Testis (tissue), 2 donors: ENCODE measurements at regions not wholly inside any gene's neighbourhood (a gene's known extent, or its start where the extent isn't known, plus 50 kb on each side); places are given as distances from the start of the nearest gene placed in this dataset.

Source experiments
- POLR2A ChIP-seq: fragments of 450-650 bp; IDR thresholded peaks from one replicate; pipeline ENCODE4 v1.6.1; 2017; ENCODE audit warnings: antibody characterized with exemption, mild to moderate bottlenecking, moderate library complexity
- TF ChIP-seq, protein P1 (sequence below), 3 experiments: fragments of 450-650 bp in 2 of 3; fragments of 200-600 bp in 1 of 3; sonication (generic) in 1 of 3; IDR thresholded peaks; one replicate each; pipeline ENCODE4 v1.5.1; 2016 to 2019; ENCODE audit warnings: antibody characterized with exemption in 3 of 3, mild to moderate bottlenecking in 2 of 3, moderate library complexity in 1 of 3

DNA sequence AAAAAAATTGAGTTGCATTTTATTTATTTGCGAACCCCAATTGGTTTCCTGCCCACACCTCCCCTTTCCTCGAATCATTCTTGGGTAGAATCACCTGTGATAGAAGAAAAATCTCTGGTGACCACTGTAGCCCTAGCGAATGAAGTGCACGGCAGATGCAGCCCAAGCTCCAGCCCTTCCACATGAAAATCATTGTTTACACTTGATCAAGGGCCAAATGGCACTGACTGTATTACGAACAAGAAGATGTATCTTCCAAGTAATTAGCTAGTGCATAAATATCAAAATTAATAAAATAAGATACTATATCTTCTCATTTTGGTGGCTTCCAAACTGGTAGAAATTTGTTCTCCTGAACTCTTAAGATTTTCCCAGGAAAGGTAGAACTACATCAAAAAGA lies 93.4 kb upstream of the ARID1B start:
- TF ChIP-seq POLR2A = no peak
- TF ChIP-seq, protein P1, sequence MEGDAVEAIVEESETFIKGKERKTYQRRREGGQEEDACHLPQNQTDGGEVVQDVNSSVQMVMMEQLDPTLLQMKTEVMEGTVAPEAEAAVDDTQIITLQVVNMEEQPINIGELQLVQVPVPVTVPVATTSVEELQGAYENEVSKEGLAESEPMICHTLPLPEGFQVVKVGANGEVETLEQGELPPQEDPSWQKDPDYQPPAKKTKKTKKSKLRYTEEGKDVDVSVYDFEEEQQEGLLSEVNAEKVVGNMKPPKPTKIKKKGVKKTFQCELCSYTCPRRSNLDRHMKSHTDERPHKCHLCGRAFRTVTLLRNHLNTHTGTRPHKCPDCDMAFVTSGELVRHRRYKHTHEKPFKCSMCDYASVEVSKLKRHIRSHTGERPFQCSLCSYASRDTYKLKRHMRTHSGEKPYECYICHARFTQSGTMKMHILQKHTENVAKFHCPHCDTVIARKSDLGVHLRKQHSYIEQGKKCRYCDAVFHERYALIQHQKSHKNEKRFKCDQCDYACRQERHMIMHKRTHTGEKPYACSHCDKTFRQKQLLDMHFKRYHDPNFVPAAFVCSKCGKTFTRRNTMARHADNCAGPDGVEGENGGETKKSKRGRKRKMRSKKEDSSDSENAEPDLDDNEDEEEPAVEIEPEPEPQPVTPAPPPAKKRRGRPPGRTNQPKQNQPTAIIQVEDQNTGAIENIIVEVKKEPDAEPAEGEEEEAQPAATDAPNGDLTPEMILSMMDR (IDR thresholded peaks at IDR 0.05) = no peak
